ENCODE measurements at regions not wholly inside any gene's neighbourhood (a gene's known extent, or its start where the extent isn't known, plus 50 kb on each side); places are given as distances from the start of the nearest gene placed in this dataset.

DNA sequence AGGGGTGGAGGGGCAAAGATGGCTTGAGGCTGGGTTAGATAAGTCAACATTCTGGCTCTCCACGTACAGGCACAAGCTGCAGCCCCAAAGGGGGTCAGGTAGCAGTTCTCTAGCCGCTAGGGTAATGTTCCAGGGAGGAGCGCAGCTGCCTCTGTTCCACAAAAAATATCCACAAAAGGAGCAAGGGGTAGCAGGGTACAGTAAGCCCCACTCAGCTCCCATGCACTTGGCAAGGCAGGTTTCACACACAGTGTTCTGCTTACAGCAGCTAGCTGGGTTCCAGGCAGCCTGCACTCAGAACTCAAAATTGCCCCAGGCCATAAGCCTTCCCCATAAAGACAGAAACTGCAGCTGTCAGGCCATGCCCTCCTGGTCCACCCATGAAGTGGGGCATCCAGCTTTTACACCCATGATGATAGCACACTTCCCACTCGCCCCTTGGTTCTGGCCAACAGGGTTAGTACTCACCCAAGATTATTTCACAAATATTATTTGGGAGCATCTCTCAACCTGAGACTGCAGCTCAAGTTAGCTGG is 130.0 kb downstream of the CYSLTR2 start:
- Histone ChIP-seq H3K4me3 (ENCODE audit: insufficient read depth in 1 of 2, low read depth in 1 of 2, low read length in 2 of 2) (peak overlapping the region in 1 of 2 experiments; percentile 3), H3K23ac (ENCODE audit: low read length in 2 of 2) (no peak overlapping the region), H2BK5ac (ENCODE audit: low read depth, low read length, poor library complexity, severe bottlenecking) (no peak overlapping the region), H3K18ac (ENCODE audit: low read depth in 1 of 2, low read length in 2 of 2) (peak overlapping the region; percentile 59 to 83), H3K27ac (ENCODE audit: low read length, poor library complexity, severe bottlenecking) (no peak overlapping the region), H4K91ac (ENCODE audit: low read length) (peak overlapping the region; percentile 78), H2BK12ac (ENCODE audit: low read length in 2 of 2) (peak overlapping the region; percentile 51 to 61), H2AK5ac (ENCODE audit: low read length, severe bottlenecking) (peak overlapping the region; percentile 64), H3K4ac (ENCODE audit: low read depth in 1 of 2, low read length in 2 of 2) (peak overlapping the region in 1 of 2 experiments; percentile 34), H2BK15ac (ENCODE audit: low read depth, poor library complexity, severe bottlenecking) (no peak overlapping the region), H4K8ac (ENCODE audit: low read length) (peak overlapping the region; percentile 6), H3K9me3 (ENCODE audit: control insufficient read depth, low read length) (peaks cover 27% of the 10 kb centered on the region), H3K4me2 (ENCODE audit: low read length, poor library complexity, severe bottlenecking) (no peak overlapping the region), H3K14ac (ENCODE audit: low read length in 2 of 2) (no peak overlapping the region), H2AFZ (ENCODE audit: low read depth, low read length) (no peak overlapping the region), H3K9ac (ENCODE audit: low read length) (no peak overlapping the region), H3K79me1 (replicated peaks; ENCODE audit: low read length, poor library complexity, severe bottlenecking) (no peaks in the 10 kb centered on the region), H3K4me1 (ENCODE audit: control insufficient read depth, insufficient read depth, low read depth, low read length) (peaks cover 8% of the 10 kb centered on the region), H3K36me3 (ENCODE audit: control insufficient read depth in 1 of 2, insufficient read depth in 2 of 2, low read depth in 1 of 2, low read length in 2 of 2) (no peaks in the 10 kb centered on the region), H2BK120ac (ENCODE audit: low read depth, low read length) (no peak overlapping the region), H3K27me3 (ENCODE audit: control insufficient read depth in 1 of 2, insufficient read depth in 1 of 2, low read length in 2 of 2) (no peaks in the 10 kb centered on the region)
- 90% methylated on average over 4 of the region's 4 CpGs for WGBS
- no peak for DNase-seq

DNA sequence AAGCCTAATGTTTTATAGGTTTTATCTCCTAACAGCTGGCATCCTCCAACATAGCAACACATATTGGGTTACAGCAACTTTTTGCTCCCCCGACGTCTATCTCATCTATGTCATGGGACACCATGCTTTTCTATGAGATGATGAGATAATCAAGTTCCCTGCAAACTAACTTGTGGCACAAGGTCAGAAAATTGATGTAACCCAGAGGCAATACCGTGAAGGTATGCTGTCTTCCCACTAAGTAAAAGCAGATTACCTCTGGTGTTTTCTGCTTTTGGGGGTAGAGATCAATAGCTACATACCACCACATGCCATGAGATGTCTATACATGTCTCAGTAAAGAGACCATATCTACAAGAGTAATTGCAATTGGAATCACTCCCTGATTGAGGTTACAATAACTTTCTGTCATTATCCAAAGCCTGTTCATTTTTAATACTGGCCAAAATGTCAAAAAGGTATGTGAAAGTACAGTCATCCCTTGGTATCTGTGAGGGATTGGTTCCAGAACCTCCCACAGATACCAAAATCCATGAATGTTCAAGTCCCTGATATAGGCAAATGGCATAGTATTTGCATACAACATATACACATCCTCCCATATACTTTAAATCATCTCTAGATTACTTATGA is 131.3 kb downstream of the CYSLTR2 start:
- no peaks in the 10 kb centered on the region for H3K79me1 ChIP-seq (replicated peaks; ENCODE audit: low read length, poor library complexity, severe bottlenecking)
- no peak overlapping the region for H3K18ac ChIP-seq (ENCODE audit: low read depth in 1 of 2, low read length in 2 of 2)
- H2BK5ac ChIP-seq (ENCODE audit: low read depth, low read length, poor library complexity, severe bottlenecking) = no peak overlapping the region
- no peak overlapping the region for H2AK5ac ChIP-seq (ENCODE audit: low read length, severe bottlenecking)
- H4K8ac ChIP-seq (ENCODE audit: low read length) = no peak overlapping the region
- H3K27ac ChIP-seq (ENCODE audit: low read length, poor library complexity, severe bottlenecking) = no peak overlapping the region
- H2AFZ ChIP-seq (ENCODE audit: low read depth, low read length) = no peak overlapping the region
- no peak overlapping the region for H2BK15ac ChIP-seq (ENCODE audit: low read depth, poor library complexity, severe bottlenecking)
- no peak overlapping the region for H3K4ac ChIP-seq (ENCODE audit: low read depth in 1 of 2, low read length in 2 of 2)
- no peak overlapping the region for H2BK120ac ChIP-seq (ENCODE audit: low read depth, low read length)
- no peak overlapping the region for H2BK12ac ChIP-seq (ENCODE audit: low read length in 2 of 2)
- 100% methylated on average over 2 of the region's 3 CpGs for WGBS
- H3K9me3 ChIP-seq (ENCODE audit: control insufficient read depth, low read length) = peaks cover 21% of the 10 kb centered on the region
- no peak overlapping the region for H3K14ac ChIP-seq (ENCODE audit: low read length in 2 of 2)
- no peak overlapping the region for H3K9ac ChIP-seq (ENCODE audit: low read length)
- H3K4me1 ChIP-seq (ENCODE audit: control insufficient read depth, insufficient read depth, low read depth, low read length) = peaks cover 8% of the 10 kb centered on the region
- no peaks in the 10 kb centered on the region for H3K27me3 ChIP-seq (ENCODE audit: control insufficient read depth in 1 of 2, insufficient read depth in 1 of 2, low read length in 2 of 2)
- no peak overlapping the region for H3K23ac ChIP-seq (ENCODE audit: low read length in 2 of 2)
- H3K4me2 ChIP-seq (ENCODE audit: low read length, poor library complexity, severe bottlenecking) = no peak overlapping the region
- no peak overlapping the region for H3K4me3 ChIP-seq (ENCODE audit: insufficient read depth in 1 of 2, low read depth in 1 of 2, low read length in 2 of 2)
- no peaks in the 10 kb centered on the region for H3K36me3 ChIP-seq (ENCODE audit: control insufficient read depth in 1 of 2, insufficient read depth in 2 of 2, low read depth in 1 of 2, low read length in 2 of 2)
- no peak for DNase-seq
- no peak overlapping the region for H4K91ac ChIP-seq (ENCODE audit: low read length)

DNA sequence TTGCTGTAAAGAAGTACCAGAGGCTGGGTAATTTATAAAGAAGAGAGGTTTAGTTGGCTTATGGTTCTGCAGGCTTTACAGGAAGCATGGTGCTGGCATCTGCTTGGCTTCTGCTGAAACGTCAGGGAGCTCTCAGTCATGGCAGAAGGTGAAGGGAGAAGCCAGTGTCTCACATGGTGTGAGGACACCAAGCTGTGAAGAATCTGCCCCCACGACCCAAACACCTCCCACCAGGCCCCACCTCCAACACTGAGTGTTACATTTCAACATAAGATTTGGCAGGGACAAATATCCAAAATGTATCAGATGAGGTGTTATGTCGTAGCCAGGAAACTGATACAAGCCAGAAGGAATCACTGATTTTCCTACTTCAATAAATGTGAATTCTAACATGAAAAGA is 136.5 kb downstream of the CYSLTR2 start:
- H3K18ac ChIP-seq (ENCODE audit: low read depth in 1 of 2, low read length in 2 of 2) = peak overlapping the region in 1 of 2 experiments; percentile 21

DNA sequence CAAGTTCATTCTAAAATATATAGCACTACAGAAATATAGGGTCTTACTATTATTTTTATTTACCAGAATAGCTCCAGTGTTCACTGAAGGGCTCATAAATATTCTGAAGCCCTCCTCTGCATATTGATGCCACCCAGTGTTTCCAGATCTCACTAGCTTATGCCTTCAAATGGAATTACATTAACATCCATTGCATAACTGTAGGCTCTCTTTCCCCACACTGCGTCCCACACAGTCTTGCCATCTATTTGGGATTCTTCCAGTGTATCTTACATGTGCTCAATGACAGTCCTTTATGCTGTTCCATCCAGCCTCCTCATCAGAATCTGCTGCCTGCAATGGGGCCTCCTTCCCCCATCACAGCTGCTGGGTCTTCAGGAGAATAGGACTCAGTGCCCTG is 137.2 kb downstream of the CYSLTR2 start:
- Histone ChIP-seq H3K4ac (ENCODE audit: low read depth in 1 of 2, low read length in 2 of 2) (no peak overlapping the region), H3K14ac (ENCODE audit: low read length in 2 of 2) (no peak overlapping the region), H3K79me1 (replicated peaks; ENCODE audit: low read length, poor library complexity, severe bottlenecking) (no peaks in the 10 kb centered on the region), H2AFZ (ENCODE audit: low read depth, low read length) (no peak overlapping the region), H3K9ac (ENCODE audit: low read length) (no peak overlapping the region), H2BK15ac (ENCODE audit: low read depth, poor library complexity, severe bottlenecking) (no peak overlapping the region), H3K23ac (ENCODE audit: low read length in 2 of 2) (no peak overlapping the region), H3K4me3 (ENCODE audit: insufficient read depth in 1 of 2, low read depth in 1 of 2, low read length in 2 of 2) (no peak overlapping the region), H3K27me3 (ENCODE audit: control insufficient read depth in 1 of 2, insufficient read depth in 1 of 2, low read length in 2 of 2) (no peaks in the 10 kb centered on the region), H4K91ac (ENCODE audit: low read length) (peak overlapping the region; percentile 9), H2AK5ac (ENCODE audit: low read length, severe bottlenecking) (peak overlapping the region; percentile 23), H3K4me1 (ENCODE audit: control insufficient read depth, insufficient read depth, low read depth, low read length) (peaks cover 6% of the 10 kb centered on the region), H3K27ac (ENCODE audit: low read length, poor library complexity, severe bottlenecking) (no peak overlapping the region), H3K18ac (ENCODE audit: low read depth in 1 of 2, low read length in 2 of 2) (no peak overlapping the region), H2BK5ac (ENCODE audit: low read depth, low read length, poor library complexity, severe bottlenecking) (no peak overlapping the region), H3K4me2 (ENCODE audit: low read length, poor library complexity, severe bottlenecking) (no peak overlapping the region), H2BK12ac (ENCODE audit: low read length in 2 of 2) (peak overlapping the region in 1 of 2 experiments; percentile 12), H4K8ac (ENCODE audit: low read length) (no peak overlapping the region), H2BK120ac (ENCODE audit: low read depth, low read length) (no peak overlapping the region), H3K36me3 (ENCODE audit: control insufficient read depth in 1 of 2, insufficient read depth in 2 of 2, low read depth in 1 of 2, low read length in 2 of 2) (no peaks in the 10 kb centered on the region), H3K9me3 (ENCODE audit: control insufficient read depth, low read length) (no peaks in the 10 kb centered on the region)
- no peak for DNase-seq
- 100% methylated on average over 1 of the region's 1 CpG for WGBS

More for the DNA sequence above, 136.5 kb downstream of the CYSLTR2 start:
- Histone ChIP-seq H4K8ac (ENCODE audit: low read length) (no peak overlapping the region), H3K9ac (ENCODE audit: low read length) (no peak overlapping the region), H2BK5ac (ENCODE audit: low read depth, low read length, poor library complexity, severe bottlenecking) (no peak overlapping the region), H3K14ac (ENCODE audit: low read length in 2 of 2) (no peak overlapping the region), H2BK12ac (ENCODE audit: low read length in 2 of 2) (no peak overlapping the region), H3K4me2 (ENCODE audit: low read length, poor library complexity, severe bottlenecking) (no peak overlapping the region), H3K9me3 (ENCODE audit: control insufficient read depth, low read length) (no peaks in the 10 kb centered on the region), H2BK120ac (ENCODE audit: low read depth, low read length) (no peak overlapping the region), H4K91ac (ENCODE audit: low read length) (no peak overlapping the region), H2BK15ac (ENCODE audit: low read depth, poor library complexity, severe bottlenecking) (no peak overlapping the region), H3K36me3 (ENCODE audit: control insufficient read depth in 1 of 2, insufficient read depth in 2 of 2, low read depth in 1 of 2, low read length in 2 of 2) (no peaks in the 10 kb centered on the region), H2AK5ac (ENCODE audit: low read length, severe bottlenecking) (peak overlapping the region; percentile 41), H3K4me3 (ENCODE audit: insufficient read depth in 1 of 2, low read depth in 1 of 2, low read length in 2 of 2) (no peak overlapping the region), H3K27me3 (ENCODE audit: control insufficient read depth in 1 of 2, insufficient read depth in 1 of 2, low read length in 2 of 2) (no peaks in the 10 kb centered on the region), H2AFZ (ENCODE audit: low read depth, low read length) (no peak overlapping the region), H3K27ac (ENCODE audit: low read length, poor library complexity, severe bottlenecking) (no peak overlapping the region), H3K79me1 (replicated peaks; ENCODE audit: low read length, poor library complexity, severe bottlenecking) (no peaks in the 10 kb centered on the region), H3K23ac (ENCODE audit: low read length in 2 of 2) (no peak overlapping the region), H3K4me1 (ENCODE audit: control insufficient read depth, insufficient read depth, low read depth, low read length) (peaks cover 6% of the 10 kb centered on the region), H3K4ac (ENCODE audit: low read depth in 1 of 2, low read length in 2 of 2) (no peak overlapping the region)
- DNase-seq = no peak
- 100% methylated on average over 1 of the region's 3 CpGs for WGBS
